HepG2 (cell line): ENCODE measurements at regions not wholly inside any gene's neighbourhood (a gene's known extent, or its start where the extent isn't known, plus 50 kb on each side); places are given as distances from the start of the nearest gene placed in this dataset.

Experiments used
- ATAC-seq: fragments of 200-7000 bp; cut with Tn5 transposase; 3 replicates; pipeline ENCODE4 v1.9.1; 2020; ENCODE audit warnings: mild to moderate bottlenecking, moderate library complexity
- BruUV-seq: library from RNA; stranded (reverse); fragments of 400-500 nt; replicated peaks from 2 replicates; lab custom pipeline; 2021; lab: Mats Ljungman, UMichigan
- CTCF ChIA-PET: fragments of 300-600 bp; formaldehyde crosslinking; extraction: SDS; loops from one replicate; lab custom pipeline; 2021; ENCODE audit warnings: low total read pairs, inconsistent platforms, low intra/inter-chr PET ratio; lab: Yijun Ruan, JAX
- POLR2A ChIA-PET: fragments of 350-600 bp; sonication (Branson Sonifier 250); formaldehyde crosslinking; loops from one replicate; lab custom pipeline; 2020; ENCODE audit warnings: antibody characterized with exemption, inconsistent platforms; lab: Yijun Ruan, JAX
- DNase-seq: peaks from one replicate; pipeline ENCODE4 v3.0.0-alpha.2; 2015; ENCODE audit warnings: low spot score
- FAIRE-seq: peaks from 3 replicates; lab custom pipeline; 2011; peaks lifted over from hg19 to GRCh38; lab: Jason Lieb, UNC
- H2AFZ ChIP-seq: one replicate; pipeline ENCODE4 v1.6.1; 2011; ENCODE audit warnings: low read length, inconsistent platforms
- H3K27ac ChIP-seq: fragments of 300-600 bp; 3 replicates; pipeline ENCODE4 v1.8.0; 2011; ENCODE audit warnings: mixed run types, mild to moderate bottlenecking, mixed read lengths, low read length, inconsistent platforms; ENCODE audit not compliant: insufficient read depth; ENCODE audit errors: extremely low read length
- H3K27me3 ChIP-seq, 2 experiments: fragments of 200-600 bp in 1 of 2; 2 replicates in 1 of 2; 3 replicates in 1 of 2; pipeline versions ENCODE4 v1.6.0 to v1.8.0; 2011; ENCODE audit warnings: low read length in 2 of 2, mild to moderate bottlenecking in 2 of 2, moderate library complexity in 2 of 2, inconsistent platforms in 1 of 2; ENCODE audit not compliant: insufficient read depth in 2 of 2, control insufficient read depth in 1 of 2
- H3K36me3 ChIP-seq, 2 experiments: fragments of 200-600 bp in 1 of 2; replicated peaks in 1 of 2; 2 replicates in 1 of 2; 3 replicates in 1 of 2; pipeline versions ENCODE4 v1.5.1 to v1.8.0; 2011; ENCODE audit warnings: low read length in 2 of 2, inconsistent platforms in 1 of 2; ENCODE audit not compliant: insufficient read depth in 2 of 2, control insufficient read depth in 1 of 2
- H3K4me1 ChIP-seq: 2 replicates; pipeline ENCODE4 v1.5.1; 2012; ENCODE audit warnings: low read length, inconsistent platforms; ENCODE audit not compliant: insufficient read depth
- H3K4me2 ChIP-seq: 2 replicates; pipeline ENCODE4 v1.6.0; 2011; ENCODE audit warnings: low read depth, low read length, inconsistent platforms
- H3K4me3 ChIP-seq, 3 experiments: fragments of 200-600 bp in 1 of 3; sonication (generic), shearing (Covaris generic) in 1 of 3; replicated peaks in 1 of 3; 2 replicates each; pipeline ENCODE4 v1.5.1; 2011 to 2016; ENCODE audit warnings: low read length in 3 of 3, inconsistent platforms in 2 of 3, low read depth in 2 of 3, mild to moderate bottlenecking in 2 of 3, control low read depth in 1 of 3, mixed read lengths in 1 of 3; ENCODE audit not compliant: insufficient read depth in 1 of 3
- H3K79me2 ChIP-seq: one replicate; pipeline ENCODE4 v1.6.1; 2011; ENCODE audit warnings: low read length, inconsistent platforms; ENCODE audit not compliant: insufficient read depth
- H3K9ac ChIP-seq: 2 replicates; pipeline ENCODE4 v1.6.0; 2011; ENCODE audit warnings: mild to moderate bottlenecking, low read depth, low read length, inconsistent platforms; ENCODE audit not compliant: insufficient read depth
- H3K9me3 ChIP-seq: 2 replicates; pipeline ENCODE4 v1.5.1; 2012; ENCODE audit warnings: mild to moderate bottlenecking, low read length
- H4K20me1 ChIP-seq: 2 replicates; pipeline ENCODE4 v1.6.0; 2011; ENCODE audit warnings: inconsistent platforms, mild to moderate bottlenecking, low read length, moderate library complexity; ENCODE audit not compliant: insufficient read depth
- HDAC6 ChIP-seq: fragments of 200-600 bp; sonication (generic); IDR thresholded peaks from 2 replicates; pipeline ENCODE4 v1.7.0; 2017; ENCODE audit warnings: mild to moderate bottlenecking, antibody characterized with exemption, low read length, low read depth
- JUND ChIP-seq: sonication (generic); formaldehyde crosslinking; IDR thresholded peaks from 2 replicates; pipeline ENCODE4 v1.8.0; 2022; ENCODE audit warnings: mild to moderate bottlenecking, missing genetic modification reagents
- KLF16 ChIP-seq, 2 experiments: sonication (generic) in 1 of 2; formaldehyde crosslinking in 1 of 2; IDR thresholded peaks; 2 replicates each; pipeline versions ENCODE4 v1.6.1 to v1.8.0; 2016 to 2023; ENCODE audit warnings: missing genetic modification reagents in 2 of 2, missing compliant biosample characterization in 1 of 2
- MBD4 ChIP-seq: IDR thresholded peaks from 2 replicates; pipeline ENCODE4 v1.6.1; 2012; ENCODE audit warnings: low read length, inconsistent platforms, borderline replicate concordance
- SAFB2 ChIP-seq: sonication (generic); formaldehyde crosslinking; IDR thresholded peaks from 2 replicates; pipeline ENCODE4 v1.5.1; 2020; ENCODE audit warnings: missing genetic modification reagents, low read depth, mild to moderate bottlenecking, borderline replicate concordance
- TAF1 ChIP-seq: sonication (generic); formaldehyde crosslinking; IDR thresholded peaks from 2 replicates; pipeline ENCODE4 v1.4.0; 2020; ENCODE audit warnings: missing genetic modification reagents
- TBP ChIP-seq: sonication (generic); formaldehyde crosslinking; IDR thresholded peaks from 2 replicates; pipeline ENCODE4 v1.5.0; 2020; ENCODE audit warnings: missing genetic modification reagents
- ZMYM3 ChIP-seq: sonication (generic); formaldehyde crosslinking; IDR thresholded peaks from 2 replicates; pipeline ENCODE4 v1.5.1; 2020; ENCODE audit warnings: mild to moderate bottlenecking, missing genetic modification reagents
- ZNF24 ChIP-seq: fragments of 450-650 bp; IDR thresholded peaks from 2 replicates; pipeline ENCODE4 v1.6.1; 2017; ENCODE audit warnings: antibody characterized with exemption, mild to moderate bottlenecking
- WGBS: methylation state at CpG from one replicate; pipeline ENCODE4 v1.1.6; 2017; ENCODE audit warnings: low lambda C conversion rate; 5-methylcytosine and 5-hydroxymethylcytosine counted together
- in situ Hi-C: cut with HindIII; loops from 2 replicates; pipeline ENCODE4 v1.10.0; 2017; ENCODE audit warnings: low pct_unique_long_range_greater_than_20kb; ENCODE audit not compliant: extremely low pct_ligation_motif_present
- intact Hi-C: fragments of 100-400 bp; cut with micrococcal nuclease; formaldehyde crosslinking; loops from one replicate; pipeline ENCODE4 v1.10.0; 2022; ENCODE audit not compliant: unreplicated experiment
- TF ChIP-seq, protein P1 (sequence below): sonication (generic); formaldehyde crosslinking; IDR thresholded peaks from 2 replicates; pipeline ENCODE4 v1.4.0; 2020; ENCODE audit warnings: missing genetic modification reagents
- TF ChIP-seq, protein P2 (sequence below): sonication (generic); formaldehyde crosslinking; IDR thresholded peaks from 2 replicates; pipeline ENCODE4 v1.5.0; 2020; ENCODE audit warnings: mild to moderate bottlenecking, missing genetic modification reagents

DNA sequence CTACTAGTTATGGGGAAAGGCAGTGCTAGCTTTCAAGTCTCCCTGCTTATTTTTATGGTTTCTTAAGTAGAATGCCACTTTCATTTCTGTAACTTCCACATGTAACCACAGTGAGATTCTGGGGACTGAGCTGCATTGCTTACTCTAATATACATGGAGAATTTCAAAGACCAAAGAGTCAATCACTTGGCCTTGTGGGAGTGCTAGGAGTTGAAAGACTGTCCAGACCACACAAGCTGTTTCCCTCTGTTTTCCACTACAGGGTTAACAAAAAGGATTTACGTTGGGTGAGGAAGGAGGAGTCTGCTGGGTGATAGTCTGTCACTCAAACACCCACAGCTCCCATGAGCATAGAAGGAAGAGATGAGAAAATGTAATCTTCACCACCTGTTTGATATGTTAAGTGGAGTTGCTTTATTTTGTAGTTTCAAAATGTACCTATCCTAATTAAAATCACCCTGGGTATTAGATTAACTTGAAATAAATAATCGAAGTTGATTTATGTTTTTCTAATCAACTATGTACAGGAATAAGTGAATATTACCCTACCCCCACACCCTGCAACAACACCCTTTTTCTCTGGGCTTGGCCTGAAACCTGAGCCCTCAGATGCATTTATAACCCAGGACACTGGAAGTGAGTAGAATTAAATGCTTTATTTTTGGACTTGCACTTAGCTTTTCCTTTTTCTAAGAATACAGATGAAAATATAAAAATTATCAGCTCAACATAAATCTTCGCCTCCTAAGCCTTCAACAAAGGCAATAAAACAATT is 225.8 kb upstream of the SLC10A2 start (continued):
- TF ChIP-seq, protein P1, sequence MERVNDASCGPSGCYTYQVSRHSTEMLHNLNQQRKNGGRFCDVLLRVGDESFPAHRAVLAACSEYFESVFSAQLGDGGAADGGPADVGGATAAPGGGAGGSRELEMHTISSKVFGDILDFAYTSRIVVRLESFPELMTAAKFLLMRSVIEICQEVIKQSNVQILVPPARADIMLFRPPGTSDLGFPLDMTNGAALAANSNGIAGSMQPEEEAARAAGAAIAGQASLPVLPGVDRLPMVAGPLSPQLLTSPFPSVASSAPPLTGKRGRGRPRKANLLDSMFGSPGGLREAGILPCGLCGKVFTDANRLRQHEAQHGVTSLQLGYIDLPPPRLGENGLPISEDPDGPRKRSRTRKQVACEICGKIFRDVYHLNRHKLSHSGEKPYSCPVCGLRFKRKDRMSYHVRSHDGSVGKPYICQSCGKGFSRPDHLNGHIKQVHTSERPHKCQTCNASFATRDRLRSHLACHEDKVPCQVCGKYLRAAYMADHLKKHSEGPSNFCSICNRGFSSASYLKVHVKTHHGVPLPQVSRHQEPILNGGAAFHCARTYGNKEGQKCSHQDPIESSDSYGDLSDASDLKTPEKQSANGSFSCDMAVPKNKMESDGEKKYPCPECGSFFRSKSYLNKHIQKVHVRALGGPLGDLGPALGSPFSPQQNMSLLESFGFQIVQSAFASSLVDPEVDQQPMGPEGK (CRISPR knock-in tag), result no peak

DNA sequence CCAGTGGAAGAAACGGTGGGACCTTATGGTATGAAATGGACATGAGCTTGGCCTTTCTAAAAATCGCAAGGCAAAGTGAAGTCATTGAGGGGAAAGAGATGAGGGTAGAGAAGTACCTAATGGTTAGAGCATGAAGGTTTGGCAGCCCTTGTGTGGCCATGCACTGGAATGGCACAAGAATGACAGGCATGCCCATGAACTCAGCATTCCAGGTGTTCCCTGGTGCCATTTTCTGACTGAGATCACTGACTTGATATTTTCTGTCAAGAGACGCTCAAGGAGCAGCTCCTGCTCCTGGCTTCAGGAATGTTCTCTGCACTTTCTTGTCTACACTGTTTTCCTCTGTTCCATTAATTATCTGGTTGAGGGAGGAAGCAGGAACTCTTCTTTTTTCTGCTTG is 225.0 kb upstream of the SLC10A2 start:
- ATAC-seq (no peak), DNase-seq (no peak), FAIRE-seq (no peak)
- no peak overlapping the region for H3K9ac ChIP-seq
- ChIA-PET POLR2A (no interaction called here), CTCF (no interaction called here)
- H3K4me1 ChIP-seq, result no peaks in the 10 kb centered on the region
- peaks cover 76% of the 10 kb centered on the region for H3K9me3 ChIP-seq
- H3K27ac ChIP-seq, result no peak overlapping the region
- TF ChIP-seq TBP, result no peak
- TF ChIP-seq ZMYM3, result no peak
- TF ChIP-seq TAF1 (CRISPR knock-in tag), result no peak
- no peak for TF ChIP-seq SAFB2
- no peak for TF ChIP-seq KLF16 (CRISPR knock-in tag; IDR thresholded peaks at IDR 0.05)
- TF ChIP-seq HDAC6, result no peak
- no peak for TF ChIP-seq JUND (CRISPR knock-in tag)
- TF ChIP-seq, protein P2, sequence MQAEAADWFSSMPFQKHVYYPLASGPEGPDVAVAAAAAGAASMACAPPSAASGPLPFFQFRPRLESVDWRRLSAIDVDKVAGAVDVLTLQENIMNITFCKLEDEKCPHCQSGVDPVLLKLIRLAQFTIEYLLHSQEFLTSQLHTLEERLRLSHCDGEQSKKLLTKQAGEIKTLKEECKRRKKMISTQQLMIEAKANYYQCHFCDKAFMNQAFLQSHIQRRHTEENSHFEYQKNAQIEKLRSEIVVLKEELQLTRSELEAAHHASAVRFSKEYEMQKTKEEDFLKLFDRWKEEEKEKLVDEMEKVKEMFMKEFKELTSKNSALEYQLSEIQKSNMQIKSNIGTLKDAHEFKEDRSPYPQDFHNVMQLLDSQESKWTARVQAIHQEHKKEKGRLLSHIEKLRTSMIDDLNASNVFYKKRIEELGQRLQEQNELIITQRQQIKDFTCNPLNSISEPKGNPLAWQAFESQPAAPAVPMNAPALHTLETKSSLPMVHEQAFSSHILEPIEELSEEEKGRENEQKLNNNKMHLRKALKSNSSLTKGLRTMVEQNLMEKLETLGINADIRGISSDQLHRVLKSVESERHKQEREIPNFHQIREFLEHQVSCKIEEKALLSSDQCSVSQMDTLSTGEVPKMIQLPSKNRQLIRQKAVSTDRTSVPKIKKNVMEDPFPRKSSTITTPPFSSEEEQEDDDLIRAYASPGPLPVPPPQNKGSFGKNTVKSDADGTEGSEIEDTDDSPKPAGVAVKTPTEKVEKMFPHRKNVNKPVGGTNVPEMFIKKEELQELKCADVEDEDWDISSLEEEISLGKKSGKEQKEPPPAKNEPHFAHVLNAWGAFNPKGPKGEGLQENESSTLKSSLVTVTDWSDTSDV, result no peak
- no peak for TF ChIP-seq ZNF24
- TF ChIP-seq MBD4, result no peak
- H3K36me3 ChIP-seq, result no peaks in the 10 kb centered on the region
- H3K79me2 ChIP-seq, result no peaks in the 10 kb centered on the region
- no TSS peak for BruUV-seq
- no peak overlapping the region for H3K4me3 ChIP-seq
- no peaks in the 10 kb centered on the region for H4K20me1 ChIP-seq
- H3K27me3 ChIP-seq, result no peaks in the 10 kb centered on the region
- no peak overlapping the region for H2AFZ ChIP-seq
- 12% methylated on average over 3 of the region's 3 CpGs for WGBS
- in situ Hi-C loops, result no loop called here
- intact Hi-C loops, result no loop called here
- no peak overlapping the region for H3K4me2 ChIP-seq
